H1 (cell line): ENCODE measurements at regions not wholly inside any gene's neighbourhood (a gene's known extent, or its start where the extent isn't known, plus 50 kb on each side); places are given as distances from the start of the nearest gene placed in this dataset.
A peak's percentile ranks its signal among the peaks of the same experiment; 100 is the strongest.
"Not testable (repeated sequence)": the region's sequence is repeated elsewhere in the genome, so short reads cannot be mapped to it uniquely, and the experiment has no call there.

Experiments used
- CTCF ChIA-PET: fragments of 300-600 bp; sonication (Branson Sonifier 250); formaldehyde crosslinking; loops from one replicate; lab custom pipeline; 2021; ENCODE audit not compliant: partially characterized antibody; lab: Charles Lee
- POLR2A ChIA-PET: fragments of 300-600 bp; sonication (Branson Sonifier 250); formaldehyde crosslinking; loops from one replicate; lab custom pipeline; 2021; ENCODE audit warnings: inconsistent platforms; ENCODE audit not compliant: partially characterized antibody; lab: Charles Lee
- DNase-seq, 2 experiments: peaks; one replicate each; pipeline versions ENCODE4 v3.0.0 to v3.0.0-alpha.2; 2010 to 2022; ENCODE audit warnings: low spot score in 2 of 2, low read depth in 1 of 2, mixed read lengths in 1 of 2
- FAIRE-seq: peaks from 2 replicates; lab custom pipeline; 2011; peaks lifted over from hg19 to GRCh38; lab: Jason Lieb, UNC
- H2AFZ ChIP-seq: 2 replicates; pipeline ENCODE4 v1.8.1; 2012; ENCODE audit warnings: low read length, inconsistent platforms
- H2AK5ac ChIP-seq: 2 replicates; pipeline ENCODE4 v1.6.1; 2013; ENCODE audit warnings: low read depth, low read length
- H2BK120ac ChIP-seq: replicated peaks from 2 replicates; pipeline ENCODE3; 2013; ENCODE audit warnings: low read depth, low read length, inconsistent platforms
- H2BK12ac ChIP-seq: 2 replicates; pipeline ENCODE4 v1.6.1; 2013; ENCODE audit warnings: low read depth, low read length
- H2BK15ac ChIP-seq: 2 replicates; pipeline ENCODE4 v1.6.1; 2013; ENCODE audit warnings: low read length
- H2BK20ac ChIP-seq: 2 replicates; pipeline ENCODE4 v1.6.1; 2013; ENCODE audit warnings: low read length
- H2BK5ac ChIP-seq: 2 replicates; pipeline ENCODE4 v1.6.1; 2013; ENCODE audit warnings: low read depth, low read length
- H3K14ac ChIP-seq: 2 replicates; pipeline ENCODE4 v1.6.1; 2013; ENCODE audit warnings: inconsistent platforms; ENCODE audit not compliant: insufficient read length
- H3K18ac ChIP-seq: 2 replicates; pipeline ENCODE4 v1.6.1; 2013; ENCODE audit warnings: low read length; ENCODE audit errors: extremely low read depth
- H3K23ac ChIP-seq: 2 replicates; pipeline ENCODE4 v1.6.1; 2013; ENCODE audit warnings: inconsistent platforms; ENCODE audit not compliant: insufficient read length
- H3K23me2 ChIP-seq: 2 replicates; pipeline ENCODE4 v1.6.1; 2013; ENCODE audit warnings: low read depth, low read length
- H3K27ac ChIP-seq: 2 replicates; pipeline ENCODE4 v1.6.1; 2011; ENCODE audit warnings: low read depth, low read length, inconsistent platforms
- H3K27me3 ChIP-seq, 4 experiments: replicated peaks in 1 of 4; 1 replicate in 1 of 4; 2 replicates in 3 of 4; pipeline versions ENCODE4 v1.6.1 to v1.8.1; 2011 to 2013; ENCODE audit warnings: low read length in 3 of 4, mild to moderate bottlenecking in 3 of 4, inconsistent platforms in 2 of 4, mixed read lengths in 2 of 4, moderate library complexity in 1 of 4; ENCODE audit not compliant: control insufficient read depth in 3 of 4, insufficient read depth in 3 of 4; ENCODE audit errors: extremely low read depth in 1 of 4
- H3K36me3 ChIP-seq, 4 experiments: 2 replicates each; pipeline versions ENCODE4 v1.6.1 to v1.8.1; 2011 to 2013; ENCODE audit warnings: mild to moderate bottlenecking in 4 of 4, low read length in 3 of 4, moderate library complexity in 2 of 4, control low read depth in 1 of 4, inconsistent platforms in 1 of 4; ENCODE audit not compliant: insufficient read depth in 4 of 4, control insufficient read depth in 2 of 4
- H3K4ac ChIP-seq: replicated peaks from 2 replicates; pipeline ENCODE3; 2013; ENCODE audit warnings: low read length, low read depth, mixed read lengths, inconsistent platforms; ENCODE audit not compliant: insufficient read length
- H3K4me1 ChIP-seq, 4 experiments: replicated peaks in 1 of 4; 1 replicate in 1 of 4; 2 replicates in 3 of 4; pipeline versions ENCODE4 v1.6.1 to v1.8.1; 2011 to 2013; ENCODE audit warnings: low read length in 3 of 4, inconsistent platforms in 2 of 4, mixed read lengths in 1 of 4; ENCODE audit not compliant: insufficient read depth in 4 of 4, control insufficient read depth in 3 of 4
- H3K4me2 ChIP-seq, 2 experiments: 2 replicates each; pipeline versions ENCODE4 v1.6.1 to v1.8.1; 2011 to 2013; ENCODE audit warnings: low read depth in 2 of 2, low read length in 2 of 2, control low read depth in 1 of 2, inconsistent platforms in 1 of 2, mild to moderate bottlenecking in 1 of 2; ENCODE audit not compliant: insufficient read depth in 1 of 2
- H3K4me3 ChIP-seq, 4 experiments: fragments of 200-600, 300-600 bp in 1 of 4; sonication (generic), shearing (Covaris generic), sonication (Bioruptor Twin) in 1 of 4; 2 replicates each; pipeline versions ENCODE4 v1.5.1 to v1.8.1; 2011 to 2016; ENCODE audit warnings: low read length in 4 of 4, low read depth in 3 of 4, control low read depth in 2 of 4, inconsistent platforms in 2 of 4, mild to moderate bottlenecking in 2 of 4, mixed read lengths in 1 of 4, moderate library complexity in 1 of 4; ENCODE audit not compliant: insufficient read depth in 2 of 4; ENCODE audit errors: extremely low read depth in 1 of 4
- H3K56ac ChIP-seq: replicated peaks from 2 replicates; pipeline ENCODE3; 2013; ENCODE audit warnings: low read depth, mild to moderate bottlenecking, mixed read lengths, low read length, inconsistent platforms; ENCODE audit not compliant: insufficient read length
- H3K79me1 ChIP-seq: 2 replicates; pipeline ENCODE4 v1.6.1; 2013; ENCODE audit warnings: low read depth, low read length, control low read depth
- H3K79me2 ChIP-seq, 2 experiments: 2 replicates each; pipeline versions ENCODE4 v1.6.1 to v1.8.1; 2012 to 2013; ENCODE audit warnings: low read length in 2 of 2, mild to moderate bottlenecking in 2 of 2, inconsistent platforms in 1 of 2; ENCODE audit not compliant: insufficient read depth in 2 of 2, control insufficient read depth in 1 of 2
- H3K9ac ChIP-seq, 4 experiments: replicated peaks in 1 of 4; 1 replicate in 1 of 4; 2 replicates in 3 of 4; pipeline versions ENCODE4 v1.6.1 to v1.8.1; 2011 to 2013; ENCODE audit warnings: low read depth in 3 of 4, low read length in 3 of 4, control low read depth in 2 of 4, mild to moderate bottlenecking in 2 of 4, moderate library complexity in 2 of 4, inconsistent platforms in 1 of 4; ENCODE audit errors: extremely low read depth in 1 of 4
- H3K9me3 ChIP-seq, 2 experiments: 2 replicates each; pipeline versions ENCODE4 v1.6.1 to v1.8.1; 2012 to 2013; ENCODE audit warnings: mild to moderate bottlenecking in 2 of 2, moderate library complexity in 2 of 2, control low read depth in 1 of 2, inconsistent platforms in 1 of 2, low read depth in 1 of 2, low read length in 1 of 2, mixed read lengths in 1 of 2; ENCODE audit not compliant: insufficient read depth in 2 of 2
- H4K20me1 ChIP-seq, 2 experiments: replicated peaks in 1 of 2; 2 replicates each; pipeline versions ENCODE3 to v1.8.1; 2011 to 2013; ENCODE audit warnings: inconsistent platforms in 2 of 2, low read length in 2 of 2, mild to moderate bottlenecking in 1 of 2; ENCODE audit not compliant: insufficient read depth in 2 of 2, control insufficient read depth in 1 of 2
- H4K5ac ChIP-seq: 2 replicates; pipeline ENCODE4 v1.6.1; 2013; ENCODE audit warnings: low read length, low read depth, mixed read lengths, inconsistent platforms; ENCODE audit not compliant: insufficient read length
- H4K8ac ChIP-seq: 2 replicates; pipeline ENCODE4 v1.8.0; 2013; ENCODE audit warnings: mild to moderate bottlenecking, moderate library complexity, low read length, inconsistent platforms; ENCODE audit not compliant: insufficient read depth; ENCODE audit errors: extremely low read depth
- H4K91ac ChIP-seq: replicated peaks from 2 replicates; pipeline ENCODE3; 2013; ENCODE audit warnings: low read length, mixed read lengths, inconsistent platforms; ENCODE audit not compliant: insufficient read length
- WGBS, 2 experiments: shearing (Covaris generic) in 1 of 2; methylation state at CpG; one replicate each; pipeline versions ENCODE4 v1.1.6 to v1.1.7; 2013 to 2015; ENCODE audit warnings: low lambda C conversion rate in 2 of 2, mixed read lengths in 2 of 2, inconsistent platforms in 1 of 2, low coverage in 1 of 2, missing lambda C conversion rate in 1 of 2; ENCODE audit not compliant: insufficient replicate concordance in 2 of 2, insufficient coverage in 1 of 2, insufficient read length in 1 of 2; ENCODE audit errors: extremely low coverage in 1 of 2, missing lambda C conversion rate in 1 of 2; 5-methylcytosine and 5-hydroxymethylcytosine counted together

GRCh38 chr2:201946746-201947145 lies 86.9 kb upstream of the FZD7 start:
- not testable (repeated sequence) for H2BK20ac ChIP-seq, H3K36me3 ChIP-seq, H3K9me3 ChIP-seq, H3K79me2 ChIP-seq, H3K4me2 ChIP-seq, H3K14ac ChIP-seq, H3K4me3 ChIP-seq, H3K27me3 ChIP-seq, H3K56ac ChIP-seq, H2AFZ ChIP-seq, H3K23ac ChIP-seq, H2BK15ac ChIP-seq, FAIRE-seq, H4K8ac ChIP-seq, H3K23me2 ChIP-seq, DNase-seq, H2BK5ac ChIP-seq, H4K20me1 ChIP-seq, H3K9ac ChIP-seq, H3K27ac ChIP-seq, H3K4ac ChIP-seq, H2BK120ac ChIP-seq, H3K79me1 ChIP-seq, H2BK12ac ChIP-seq, H3K18ac ChIP-seq, H4K91ac ChIP-seq, H2AK5ac ChIP-seq
- H4K5ac ChIP-seq = peak overlapping the region; percentile 35
- ChIA-PET POLR2A (interaction anchor here (0.9 to 14.0 kb wide), 3 partner anchors 12 to 89 kb away, joined by 3 to 186 read pairs (median 3); no protein-coding TSS in a partner anchor), CTCF (interaction anchor here (0.6 to 1.7 kb wide), 3 partner anchors 28 to 218 kb away, joined by 3 to 6 read pairs (median 3); no protein-coding TSS in a partner anchor)
- peaks cover 8 to 25% (median 14%) of the 10 kb centered on the region in 4 experiments for H3K4me1 ChIP-seq
- 80% methylated on average over 5 of the region's 5 CpGs; no CpG with 5 or more reads in 1 of the 2 experiments for WGBS, 2 experiments
